HG03066 (cell line): ENCODE measurements at regions not wholly inside any gene's neighbourhood (a gene's known extent, or its start where the extent isn't known, plus 50 kb on each side); places are given as distances from the start of the nearest gene placed in this dataset.

Experiments used
- ATAC-seq: cut with Tn5 transposase; IDR thresholded peaks from one replicate; pipeline ENCODE4 v1.9.1; 2021; ENCODE audit warnings: low read depth; ENCODE audit not compliant: unreplicated experiment

DNA sequence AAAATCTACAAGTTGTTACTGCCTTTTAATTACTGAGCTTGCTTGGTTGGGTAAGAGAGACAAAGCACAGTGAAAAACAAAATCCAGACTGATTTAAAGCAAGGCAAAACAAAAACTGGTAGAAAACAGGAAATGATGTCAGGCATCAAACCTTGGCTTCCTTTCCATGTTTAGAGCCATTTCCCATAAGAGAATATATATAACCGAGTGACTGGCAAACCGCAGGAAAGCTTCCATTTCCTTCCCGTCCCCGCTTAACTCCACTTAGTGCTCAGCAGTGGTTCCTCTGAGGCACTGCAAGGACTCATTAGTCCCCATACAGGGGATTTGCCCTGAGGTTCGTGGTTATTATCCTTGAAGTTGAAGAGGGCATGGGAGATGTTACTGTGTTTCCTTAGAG lies 446.3 kb downstream of the LPIN1 start:
- no peak for ATAC-seq

DNA sequence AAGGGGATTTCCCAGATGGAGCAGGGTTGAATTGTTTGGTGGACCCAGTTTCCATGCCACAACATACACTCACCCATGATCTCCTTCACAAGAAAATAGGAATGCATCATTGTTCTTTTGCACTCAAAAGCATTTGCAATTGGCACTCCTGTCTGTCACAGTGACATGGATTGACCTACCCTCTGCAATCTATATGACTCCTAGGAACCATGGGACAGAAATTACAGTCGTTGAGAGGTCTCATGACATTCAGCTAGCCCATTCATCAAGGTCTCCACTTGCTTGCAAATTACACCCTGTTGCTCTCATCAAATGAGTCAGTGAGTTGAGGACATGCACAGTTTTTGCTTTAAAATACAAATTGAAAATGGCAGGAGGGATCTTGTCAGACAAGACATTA lies 448.5 kb downstream of the LPIN1 start:
- ATAC-seq: no peak

DNA sequence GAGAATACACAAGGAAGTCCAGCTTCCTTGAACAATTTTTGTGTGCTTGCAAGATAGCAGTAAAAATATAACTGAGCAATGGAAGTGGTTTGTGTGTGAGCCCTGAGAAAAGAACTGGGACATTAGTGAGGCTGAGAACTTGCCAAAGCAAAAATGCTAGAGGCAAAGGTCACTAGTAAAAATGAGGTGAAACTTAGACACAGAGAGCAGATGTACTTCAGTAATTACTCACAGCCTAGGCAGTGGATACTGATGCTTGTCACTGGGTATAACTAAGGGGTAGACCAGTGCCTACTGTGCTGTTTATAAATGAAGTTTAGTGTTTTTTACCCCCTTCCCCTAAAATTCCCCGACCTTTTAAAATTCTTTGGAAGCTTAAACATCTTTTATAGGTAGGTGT lies 450.1 kb downstream of the LPIN1 start:
- ATAC-seq: no peak

DNA sequence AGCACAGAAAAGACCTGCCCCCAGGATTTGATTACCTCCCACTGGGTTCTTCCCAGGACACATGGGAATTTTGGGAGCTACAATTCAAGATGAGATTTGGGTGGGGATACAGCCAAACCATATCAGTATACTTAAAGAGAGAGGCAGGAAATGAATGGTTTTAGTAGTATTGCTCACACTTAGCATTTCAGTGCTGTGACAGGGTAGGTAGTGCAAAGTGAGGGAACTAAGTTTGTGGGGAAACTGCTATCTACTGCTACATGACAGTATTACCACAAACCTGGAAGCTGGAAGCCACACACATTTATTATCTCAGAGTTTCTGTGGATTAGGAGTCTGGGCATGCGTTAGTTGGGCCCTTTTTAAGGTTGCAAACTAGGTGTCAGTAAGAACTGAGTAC lies 450.7 kb downstream of the LPIN1 start:
- ATAC-seq: no peak

DNA sequence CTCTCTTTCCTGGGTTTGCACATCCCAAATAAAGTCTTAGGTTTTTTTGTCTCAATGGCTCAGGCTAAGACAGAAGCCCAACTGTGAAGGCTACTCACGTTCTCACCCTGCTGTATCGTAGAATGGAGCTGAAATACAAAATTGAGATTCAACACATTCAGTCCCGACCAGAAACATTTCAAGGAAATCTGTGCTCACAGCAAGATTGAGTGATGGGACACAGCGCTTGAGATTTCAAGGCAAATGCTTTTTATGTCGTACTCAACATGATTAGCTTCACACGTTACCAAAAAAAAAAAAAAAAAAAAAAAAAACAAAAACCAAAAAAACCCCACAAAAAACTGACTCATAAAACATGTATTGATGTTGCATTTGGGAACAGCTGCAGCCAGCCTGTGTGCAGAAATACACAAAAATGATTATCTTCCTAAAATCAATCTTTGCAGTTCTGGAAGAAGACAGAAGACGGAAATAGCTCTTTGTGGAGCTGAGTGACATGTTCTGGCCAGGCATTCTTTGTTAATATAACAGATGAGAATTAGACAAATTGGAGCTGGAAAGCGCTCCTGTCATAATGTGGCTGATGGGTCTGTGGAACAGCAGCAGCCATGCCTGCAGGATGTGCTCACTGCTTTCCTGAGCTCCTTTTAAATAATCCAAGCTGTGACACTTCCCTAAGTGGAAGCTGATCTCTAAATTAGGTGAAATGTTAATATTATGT lies 453.2 kb downstream of the LPIN1 start:
- ATAC-seq: no peak

DNA sequence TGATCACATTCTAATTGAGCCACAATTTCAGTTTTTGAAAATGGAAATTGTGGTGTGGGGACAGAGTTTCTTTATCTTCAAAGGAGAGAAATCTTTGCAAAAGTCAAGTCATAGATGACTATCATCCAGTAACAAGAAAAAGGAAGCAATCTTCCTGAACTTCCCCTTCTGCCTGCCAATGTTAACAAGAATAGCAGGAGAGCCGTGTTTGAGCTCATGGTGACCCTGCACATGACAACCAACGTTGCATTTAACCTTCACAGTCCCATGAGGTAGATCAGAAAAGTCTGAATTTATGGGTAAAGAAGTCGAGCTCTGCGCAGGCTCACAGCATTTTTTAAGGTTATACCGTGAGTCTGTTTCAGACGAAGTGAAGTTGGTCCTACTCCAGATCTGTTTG lies 454.9 kb downstream of the LPIN1 start:
- ATAC-seq: no peak

DNA sequence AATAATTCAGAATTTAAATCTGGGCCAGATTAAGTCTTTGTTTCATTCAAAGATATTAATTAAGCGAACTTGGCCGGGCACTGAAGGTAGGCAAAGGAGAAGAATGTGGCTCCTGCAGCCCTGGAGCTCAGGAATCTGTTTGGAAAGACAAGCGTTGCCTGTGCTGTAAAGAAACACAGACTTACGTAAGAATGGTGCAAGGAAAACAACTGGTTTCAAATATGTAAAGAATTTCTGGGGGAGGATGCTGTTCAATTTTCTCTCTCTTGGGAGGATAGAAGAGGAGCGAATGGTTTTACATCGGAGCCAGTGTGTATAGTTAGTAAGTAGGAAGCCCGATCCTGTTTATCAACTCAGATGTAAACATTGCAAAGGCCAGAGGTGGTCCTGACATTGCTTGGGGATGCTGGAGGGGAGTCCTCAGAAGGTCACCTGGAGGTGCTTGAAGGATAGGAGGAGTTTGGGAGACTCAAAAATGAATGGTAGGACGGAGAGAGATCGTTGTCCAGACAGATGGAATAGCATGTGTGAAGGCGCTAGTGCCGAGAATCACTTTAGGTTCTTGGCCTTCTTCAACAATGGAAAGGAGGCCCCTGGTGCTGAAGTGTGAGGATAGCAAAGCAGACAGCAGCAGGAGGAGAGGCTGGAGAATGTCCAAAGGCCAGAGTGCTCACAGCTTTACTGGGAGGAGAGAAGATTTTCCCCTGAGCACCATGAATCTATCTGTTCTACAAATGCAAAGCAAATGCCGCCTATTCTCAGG lies 456.1 kb downstream of the LPIN1 start:
- ATAC-seq: no peak

DNA sequence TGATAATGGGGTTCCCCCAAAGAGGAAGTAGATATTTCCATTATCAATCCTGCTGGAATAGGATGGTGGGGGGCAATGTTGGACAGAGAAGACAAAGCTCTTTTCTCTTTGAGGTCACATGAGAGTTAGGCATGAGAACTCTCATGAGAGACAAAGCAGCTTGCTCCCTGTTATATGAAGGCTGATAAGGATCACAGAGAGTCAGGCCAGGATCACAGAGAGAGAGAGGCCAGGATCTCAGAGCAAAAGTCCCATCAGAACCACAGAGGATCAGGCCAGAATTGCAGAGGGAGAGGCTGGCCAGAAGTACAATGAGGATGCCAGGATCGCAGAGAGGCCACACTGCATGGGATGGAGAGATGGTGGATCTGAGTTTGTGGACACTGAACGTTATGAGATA lies 457.1 kb downstream of the LPIN1 start:
- no peak for ATAC-seq

DNA sequence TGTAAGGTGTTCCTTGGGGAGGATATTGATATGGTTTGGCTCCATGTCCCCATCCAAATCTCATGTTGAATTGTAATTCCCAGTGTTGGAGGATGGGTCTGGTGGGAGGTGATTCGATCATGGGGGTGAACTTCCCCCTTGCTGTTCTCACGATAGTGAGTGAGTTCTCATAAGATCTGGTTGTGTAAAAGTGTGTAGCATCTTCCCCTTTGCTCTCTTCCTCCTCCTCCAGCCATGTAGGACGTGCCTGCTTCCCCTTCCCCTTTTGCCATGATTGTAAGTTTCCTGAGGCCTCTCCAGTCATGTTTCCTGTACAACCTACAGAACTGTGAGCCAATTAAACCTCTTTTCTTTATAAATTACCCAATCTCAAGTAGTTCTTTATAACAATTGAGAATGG lies 458.7 kb downstream of the LPIN1 start:
- ATAC-seq: no peak

DNA sequence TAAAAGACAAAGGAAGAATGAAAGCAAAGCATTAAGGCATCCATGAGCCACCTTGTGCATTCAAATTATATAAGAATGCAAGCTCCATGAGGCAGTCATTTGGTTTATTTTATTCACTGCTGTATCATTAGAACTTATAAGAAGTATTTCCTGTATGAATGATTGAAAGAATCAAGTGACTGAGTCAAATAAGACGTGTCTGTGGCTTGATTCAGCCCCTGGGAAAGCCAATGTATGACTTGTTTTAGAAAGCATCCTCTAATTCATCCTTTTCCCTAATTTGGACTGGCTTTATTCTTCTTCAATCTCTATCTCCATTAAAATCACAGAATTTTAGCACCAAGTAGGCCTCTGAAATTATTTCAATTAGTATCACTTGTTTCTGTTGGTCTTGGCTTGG lies 461.1 kb downstream of the LPIN1 start:
- ATAC-seq: no peak

DNA sequence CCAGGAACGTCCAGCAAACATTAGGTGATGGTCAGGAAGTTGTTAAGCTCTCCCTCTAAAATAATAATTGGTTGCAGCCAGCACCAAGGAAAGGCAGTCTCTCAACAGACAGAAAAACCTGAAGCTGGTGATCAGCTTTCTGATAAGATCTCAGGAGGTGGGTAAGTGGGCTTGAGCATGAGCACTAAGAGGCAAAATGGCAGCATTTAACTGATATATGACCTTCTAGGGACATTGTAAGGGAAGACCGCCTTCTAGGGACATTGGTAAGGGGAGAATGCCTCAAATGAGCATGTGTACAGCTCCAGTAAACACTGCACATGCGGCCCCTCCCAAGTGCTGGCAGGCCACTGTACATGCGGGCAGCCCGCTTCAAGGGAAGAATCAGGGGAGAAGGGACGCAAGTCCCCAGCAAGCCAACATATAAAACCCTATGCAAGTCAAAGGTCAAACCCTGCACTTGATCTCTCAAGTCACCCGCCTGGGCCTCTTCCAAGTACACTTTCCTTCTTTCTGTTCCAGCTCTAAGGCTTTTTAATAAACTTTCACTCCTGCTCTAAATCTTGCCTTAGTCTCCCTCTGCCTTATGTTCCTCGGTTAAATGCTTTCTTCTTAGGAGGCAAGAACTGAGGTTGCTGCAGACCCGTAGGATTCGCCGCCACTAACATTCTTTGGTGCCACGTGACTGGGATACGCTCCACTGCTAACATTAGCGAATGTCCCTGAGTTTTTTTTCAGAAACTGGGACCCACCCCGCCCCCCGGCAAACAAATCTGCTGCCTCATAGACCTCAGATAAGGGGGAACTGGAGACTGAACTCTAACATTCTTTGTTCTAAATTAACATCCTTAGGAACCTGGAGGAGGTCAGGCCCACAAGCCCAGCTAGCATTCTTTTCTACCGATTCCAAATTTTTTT lies 463.8 kb downstream of the LPIN1 start:
- no peak for ATAC-seq

DNA sequence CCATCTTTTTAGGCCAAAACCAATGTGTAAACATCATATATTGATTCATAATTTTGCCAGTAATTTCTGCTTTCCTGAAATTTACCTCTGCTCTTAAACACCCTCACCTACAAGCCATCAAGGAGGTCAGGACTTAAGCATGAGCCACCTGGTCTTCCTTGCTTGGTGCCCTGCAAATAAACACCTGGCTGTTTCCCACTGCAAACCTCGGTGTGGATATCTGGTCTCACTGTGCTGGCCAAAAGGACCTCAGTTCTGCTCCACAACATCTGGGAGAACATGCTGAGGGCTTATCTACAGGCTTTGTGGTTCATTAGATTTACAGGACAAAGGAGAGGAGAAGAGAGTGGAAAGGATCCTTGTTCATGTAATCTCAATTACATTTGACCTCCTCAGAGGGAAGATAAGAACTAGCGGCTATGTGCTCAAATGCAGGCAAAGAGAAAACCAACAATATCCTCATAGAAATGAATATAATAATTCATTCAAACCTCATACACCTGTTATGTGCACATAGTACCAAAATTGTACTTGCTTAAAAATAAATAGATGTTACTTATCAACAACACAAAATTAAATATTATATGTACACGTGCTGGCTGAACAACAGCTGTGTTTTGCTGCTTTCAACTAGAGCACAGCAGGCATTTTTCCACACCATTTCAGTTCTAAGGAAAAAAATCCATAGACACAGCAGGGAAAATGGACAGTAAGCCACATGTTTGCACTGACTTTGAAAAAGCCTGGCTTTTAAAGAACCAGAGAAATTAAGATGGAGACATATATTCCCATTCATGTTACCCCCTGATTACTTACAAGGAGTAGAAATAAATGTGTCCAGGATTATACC lies 465.1 kb downstream of the LPIN1 start:
- ATAC-seq: no peak

DNA sequence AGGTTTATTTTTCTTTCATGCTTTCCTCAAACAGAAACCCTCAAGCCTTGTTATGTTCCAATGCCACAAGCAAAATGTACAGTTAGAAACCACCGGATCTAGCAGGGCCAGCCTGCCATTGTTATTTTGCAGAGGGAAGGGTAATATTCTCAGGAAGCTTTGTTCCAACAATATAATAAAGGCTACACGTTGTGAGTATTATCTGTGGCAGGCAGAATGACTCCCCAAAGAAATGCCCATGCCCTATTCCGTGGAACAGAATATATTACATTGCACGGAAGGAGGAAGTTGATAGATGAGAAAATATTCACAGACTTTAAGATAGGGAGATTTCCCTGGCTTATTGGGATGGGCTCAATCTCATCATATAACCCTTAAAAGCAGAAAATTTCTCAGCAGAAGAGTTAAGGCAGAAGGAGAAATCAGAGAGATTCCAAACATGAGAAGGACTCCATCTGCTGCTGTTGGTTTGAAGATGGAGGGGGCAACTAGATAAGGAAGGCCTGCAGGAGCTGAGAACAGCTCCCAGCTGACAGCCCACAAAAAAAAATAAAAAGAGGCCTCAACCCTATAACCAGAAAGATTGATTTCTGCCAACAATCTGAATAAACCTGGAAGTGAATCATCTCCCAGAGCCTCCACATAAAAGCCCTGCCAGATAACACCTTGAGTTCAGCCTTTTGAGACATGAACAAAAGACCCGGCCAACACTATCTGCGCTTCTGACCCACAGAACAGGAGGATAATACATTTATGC lies 466.6 kb downstream of the LPIN1 start:
- no peak for ATAC-seq

DNA sequence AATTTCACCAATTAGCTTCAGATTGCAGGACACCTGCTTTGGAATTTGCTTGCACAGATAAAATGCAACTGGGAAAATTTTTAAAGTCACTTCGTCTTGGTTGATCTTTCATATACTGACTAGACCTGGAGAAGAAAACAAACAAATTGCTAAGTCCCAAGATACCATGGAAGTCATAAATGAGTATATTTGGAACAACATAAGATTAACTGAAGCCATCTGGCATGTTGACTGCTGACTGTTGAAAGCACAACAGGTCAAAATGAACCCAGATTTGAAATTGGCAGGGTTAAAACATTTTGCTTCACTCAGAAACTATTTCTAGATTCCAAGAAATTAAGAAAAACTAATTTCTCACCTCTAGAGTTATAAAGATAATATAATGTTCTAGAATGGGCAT lies 470.7 kb downstream of the LPIN1 start:
- no peak for ATAC-seq

DNA sequence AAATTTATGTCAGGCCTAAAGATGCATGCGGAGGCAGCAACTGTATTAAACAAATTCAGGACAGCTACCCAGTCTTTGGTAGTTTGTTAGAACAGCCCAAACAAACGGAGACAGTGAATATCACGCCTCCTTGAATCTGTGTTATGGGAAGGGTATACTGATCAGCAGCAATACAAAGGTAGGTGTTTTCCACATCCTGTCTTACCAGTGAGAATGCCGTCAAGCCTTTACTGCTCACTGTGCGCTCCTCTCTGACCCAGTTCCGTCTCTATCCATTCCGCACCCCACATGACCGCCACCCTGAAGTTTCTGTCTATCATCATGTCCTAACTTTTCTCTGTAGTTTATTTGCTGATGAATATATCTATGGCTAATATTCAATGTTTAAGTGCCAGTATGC lies 473.3 kb downstream of the LPIN1 start:
- ATAC-seq: no peak

DNA sequence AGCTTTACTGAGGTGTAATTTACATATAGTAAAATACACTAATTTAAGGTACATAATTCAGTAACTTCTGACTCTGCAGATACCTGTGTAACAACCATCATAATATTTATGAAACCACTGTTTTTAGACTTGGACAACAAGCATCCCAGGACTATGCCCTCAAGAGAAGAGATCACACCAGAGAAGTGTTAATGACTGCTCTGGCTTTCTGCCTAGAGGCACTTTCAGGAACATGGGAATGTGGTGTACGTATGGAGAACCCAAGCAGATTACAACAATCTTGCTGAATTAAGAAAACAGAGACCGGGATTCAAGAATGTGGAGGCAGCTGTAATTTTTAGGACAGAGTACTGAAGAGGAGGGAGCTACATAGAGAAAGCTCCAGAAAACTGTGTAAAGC lies 475.2 kb downstream of the LPIN1 start:
- ATAC-seq: no peak

DNA sequence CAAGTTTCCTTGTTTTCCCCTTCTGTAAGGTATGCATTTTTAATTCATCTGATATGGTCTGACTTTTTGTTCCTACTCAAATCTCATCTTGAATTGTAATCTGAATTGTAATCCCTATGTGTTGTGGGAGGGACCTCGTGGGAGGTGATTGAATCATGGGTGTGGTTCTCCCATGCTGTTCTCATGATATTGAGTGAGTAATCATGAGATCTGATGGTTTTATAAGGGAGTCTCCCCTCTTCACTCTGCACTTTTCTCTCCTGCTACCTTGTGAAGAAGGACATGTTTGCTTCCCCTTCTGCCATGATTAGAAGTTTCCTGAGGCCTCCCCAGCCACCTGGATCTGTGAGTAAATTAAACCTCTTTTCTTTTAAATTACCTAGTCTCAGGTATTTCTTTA lies 476.1 kb downstream of the LPIN1 start:
- ATAC-seq: no peak

DNA sequence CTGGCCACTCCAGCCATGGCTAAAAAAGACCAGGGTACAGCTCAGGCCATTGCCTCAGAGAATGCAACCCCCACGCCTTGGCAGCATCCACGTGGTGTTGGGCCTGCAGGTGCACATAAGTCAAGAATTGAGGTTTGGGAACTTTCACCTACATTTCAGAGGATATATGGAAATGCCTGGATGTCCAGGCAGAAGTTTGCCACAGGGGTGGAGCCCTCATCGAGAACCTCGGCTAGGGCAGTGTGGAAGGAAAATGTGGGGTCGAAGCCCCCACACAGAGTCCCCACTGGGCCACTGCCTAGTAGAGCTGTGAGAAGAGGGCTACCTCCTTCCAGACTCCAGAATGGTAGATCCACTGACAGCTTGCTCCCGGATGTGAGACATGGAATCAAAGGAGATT lies 477.3 kb downstream of the LPIN1 start:
- no peak for ATAC-seq

DNA sequence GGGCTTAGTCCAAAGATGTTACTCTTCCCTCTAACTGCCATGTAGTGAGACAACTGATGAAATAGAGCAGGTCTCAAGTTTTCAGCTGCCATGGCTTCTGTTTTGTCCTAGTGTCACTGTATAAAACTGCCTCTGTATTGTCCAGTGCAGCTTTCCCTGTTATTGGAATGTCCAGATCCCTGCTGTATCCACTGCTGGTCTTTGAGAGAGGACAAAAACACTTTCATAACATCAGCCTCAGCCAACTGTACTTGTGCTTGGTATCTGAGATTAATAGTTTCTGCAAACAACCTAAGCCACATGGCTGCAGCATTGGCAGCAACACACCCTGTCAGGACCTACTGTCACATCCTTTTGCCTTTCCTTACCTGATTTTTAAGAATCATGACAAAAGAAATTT lies 480.2 kb downstream of the LPIN1 start:
- ATAC-seq: no peak
